Activated CD4-positive, alpha-beta T cell treated with anti-CD3 and anti-CD28 coated beads, Interleukin-2, Interleukin-4, amounts not matched to agents 100 ng/mL and 50 ng/mL, durations not matched to agents 16 hours and 8 hours (primary cell): ENCODE measurements at regions not wholly inside any gene's neighbourhood (a gene's known extent, or its start where the extent isn't known, plus 50 kb on each side); places are given as distances from the start of the nearest gene placed in this dataset.
"Not testable (repeated sequence)": the region's sequence is repeated elsewhere in the genome, so short reads cannot be mapped to it uniquely, and the experiment has no call there.

Experiments used
- DNase-seq: peaks from one replicate; pipeline ENCODE4 v3.0.0-alpha.2; 2020; ENCODE audit warnings: low spot score

DNA sequence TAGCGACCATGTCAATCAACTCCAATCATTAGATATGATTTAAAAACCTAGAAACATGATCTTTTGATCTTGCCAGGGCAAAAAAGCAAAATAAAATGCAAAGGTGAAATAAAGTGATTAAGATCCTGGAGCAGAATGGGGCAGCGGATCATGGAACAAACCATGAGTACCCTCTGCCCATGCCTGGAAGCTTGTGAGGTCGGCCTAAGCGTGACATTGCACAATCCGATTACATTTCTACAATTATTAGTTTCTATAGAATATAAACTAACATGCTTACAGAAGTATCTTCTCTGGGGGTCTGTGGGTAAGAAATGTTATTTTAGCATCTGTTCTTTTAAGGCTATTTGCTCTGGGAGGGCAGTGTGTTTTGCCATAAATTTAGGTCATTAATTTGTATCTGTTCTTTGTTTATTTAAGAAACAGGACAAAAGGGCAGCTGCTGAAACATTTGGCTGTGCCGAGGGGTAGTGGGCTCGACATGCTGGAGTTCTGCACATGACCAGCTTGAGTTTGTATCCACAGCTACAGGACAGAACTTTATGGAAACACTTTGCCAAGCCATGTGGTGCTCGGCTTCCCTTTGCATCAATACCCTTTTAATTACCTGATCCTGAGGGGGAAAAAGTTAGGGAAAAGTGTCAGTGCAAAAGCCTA lies 55.9 kb downstream of the ZBTB18 start:
- no peak for DNase-seq

DNA sequence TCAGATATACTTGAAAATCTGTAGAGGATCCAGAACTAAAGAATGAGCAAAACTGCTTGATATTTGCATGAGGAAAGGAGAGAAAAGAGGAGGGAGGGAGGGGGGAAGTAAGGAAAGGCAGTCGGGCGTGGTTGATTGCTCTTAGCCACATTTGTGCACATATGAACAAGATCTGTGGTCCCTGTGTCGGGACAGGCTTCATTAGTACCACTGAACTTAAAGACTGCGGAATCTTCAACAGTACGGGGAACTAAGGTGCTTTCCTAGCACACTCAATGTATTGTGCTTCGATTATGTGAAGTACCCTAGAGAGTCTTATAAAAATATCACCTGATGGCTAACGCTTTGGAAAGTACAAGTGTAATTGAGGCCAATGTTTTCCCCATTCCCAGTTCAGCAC lies 59.9 kb downstream of the ZBTB18 start:
- no peak for DNase-seq

DNA sequence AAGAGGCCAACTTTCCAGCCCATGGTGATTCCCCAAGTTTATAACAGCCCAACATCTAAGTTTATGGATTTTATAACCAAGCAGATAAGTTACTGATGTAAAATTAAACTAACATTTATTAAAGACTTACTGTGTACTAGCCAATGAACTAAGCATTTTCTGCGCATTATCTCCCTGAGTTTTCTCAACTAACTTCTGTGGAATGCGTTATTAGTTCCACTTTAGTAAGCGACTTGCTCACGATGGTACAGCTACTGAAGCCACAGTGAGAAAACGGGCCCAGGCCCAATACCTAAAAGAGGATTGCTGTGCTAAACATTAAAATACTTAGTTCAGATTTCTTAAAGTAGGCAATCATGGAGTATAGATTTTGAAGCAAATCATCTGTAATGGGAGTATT lies 61.0 kb downstream of the ZBTB18 start:
- DNase-seq, result no peak

DNA sequence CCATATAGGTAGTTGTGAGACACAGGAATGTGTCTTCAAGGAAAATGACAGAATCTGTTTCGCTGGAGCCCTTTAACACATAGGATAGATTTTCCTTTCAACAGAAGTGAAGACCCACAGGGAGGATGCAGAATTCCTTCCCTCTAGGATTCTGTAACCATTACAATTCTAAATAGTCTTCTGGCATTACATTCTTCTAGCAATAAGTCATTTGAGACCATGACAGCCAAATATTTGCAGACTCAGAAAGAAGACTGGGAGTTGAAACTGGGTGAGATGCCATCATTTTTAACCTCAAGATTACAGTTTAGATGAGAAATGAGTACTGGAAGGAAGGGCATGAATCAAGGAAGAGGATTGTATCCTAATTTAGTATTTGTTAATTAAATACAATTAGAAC lies 61.6 kb downstream of the ZBTB18 start:
- DNase-seq, result no peak

DNA sequence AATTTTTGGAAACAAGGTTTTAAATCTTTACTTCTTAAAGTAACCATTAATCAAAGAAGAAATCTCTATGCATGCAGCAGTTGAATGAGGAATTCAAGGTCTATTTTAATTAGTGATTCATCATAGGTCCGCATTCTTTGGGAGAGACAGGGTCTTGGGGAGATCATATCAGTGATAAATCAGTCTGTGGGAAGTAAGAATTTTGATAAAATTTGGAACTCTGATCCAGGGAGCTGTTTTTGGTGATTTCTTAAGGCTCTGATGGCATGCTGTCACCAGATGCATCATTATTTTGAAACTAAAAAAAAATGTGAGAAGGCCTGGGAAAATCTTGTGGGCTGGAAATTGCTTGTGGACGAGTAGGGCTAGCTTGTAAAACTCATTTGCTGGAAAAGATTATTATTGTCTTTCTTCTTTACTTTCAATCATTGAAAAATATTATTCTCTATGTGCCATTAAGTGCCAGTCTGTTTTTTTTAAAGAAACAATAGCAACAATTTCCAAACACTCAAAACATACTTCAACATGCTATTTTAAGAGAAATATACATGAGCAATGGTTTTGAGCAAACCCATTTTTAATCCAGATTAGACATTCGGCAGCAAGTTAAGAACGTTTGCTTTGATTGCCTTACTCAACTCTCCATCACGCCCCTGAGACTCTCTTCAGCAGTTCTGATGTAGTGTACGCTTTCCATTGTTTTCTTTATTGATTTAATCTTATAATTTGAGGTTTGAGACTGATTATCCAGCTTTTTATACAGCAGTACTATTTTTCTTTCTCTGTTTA lies 62.6 kb downstream of the ZBTB18 start:
- DNase-seq, result no peak

DNA sequence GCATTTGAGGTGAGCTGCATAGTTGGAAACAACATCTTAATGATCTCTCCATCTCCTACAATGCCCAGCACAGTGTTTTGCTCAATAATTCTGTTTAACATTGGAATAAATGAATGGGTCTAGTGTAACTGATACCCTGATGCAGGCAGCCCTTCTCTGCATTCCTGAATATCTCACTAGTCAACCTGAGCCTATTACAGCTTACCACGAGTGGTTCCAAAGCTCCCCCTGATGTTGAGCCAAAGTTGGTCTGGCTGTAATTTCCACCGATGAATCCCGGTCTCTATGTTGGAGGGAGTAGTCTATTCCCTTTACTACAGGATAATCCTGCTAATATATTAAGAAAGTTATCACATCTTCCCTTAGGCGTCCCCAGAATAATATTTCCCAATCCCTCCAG lies 63.8 kb downstream of the ZBTB18 start:
- no peak for DNase-seq

DNA sequence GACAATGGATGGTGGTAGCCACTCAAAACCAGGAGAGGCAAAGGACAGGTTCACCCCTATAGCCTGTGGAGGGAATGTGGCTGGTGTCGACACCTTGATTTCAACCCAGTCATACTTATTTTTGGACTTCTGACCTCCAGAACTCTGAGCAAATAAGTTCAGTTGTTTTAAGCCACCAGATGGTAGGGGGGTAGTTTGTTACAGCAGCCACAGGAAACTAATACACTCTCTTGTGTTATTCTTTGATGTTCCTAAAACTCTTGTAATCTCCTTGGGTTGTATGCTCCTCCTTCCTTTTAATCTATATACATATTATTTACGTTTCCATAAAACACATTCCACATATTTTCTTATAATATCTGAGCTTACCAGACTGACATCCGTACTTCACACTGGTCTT lies 65.9 kb downstream of the ZBTB18 start:
- DNase-seq, result no peak

DNA sequence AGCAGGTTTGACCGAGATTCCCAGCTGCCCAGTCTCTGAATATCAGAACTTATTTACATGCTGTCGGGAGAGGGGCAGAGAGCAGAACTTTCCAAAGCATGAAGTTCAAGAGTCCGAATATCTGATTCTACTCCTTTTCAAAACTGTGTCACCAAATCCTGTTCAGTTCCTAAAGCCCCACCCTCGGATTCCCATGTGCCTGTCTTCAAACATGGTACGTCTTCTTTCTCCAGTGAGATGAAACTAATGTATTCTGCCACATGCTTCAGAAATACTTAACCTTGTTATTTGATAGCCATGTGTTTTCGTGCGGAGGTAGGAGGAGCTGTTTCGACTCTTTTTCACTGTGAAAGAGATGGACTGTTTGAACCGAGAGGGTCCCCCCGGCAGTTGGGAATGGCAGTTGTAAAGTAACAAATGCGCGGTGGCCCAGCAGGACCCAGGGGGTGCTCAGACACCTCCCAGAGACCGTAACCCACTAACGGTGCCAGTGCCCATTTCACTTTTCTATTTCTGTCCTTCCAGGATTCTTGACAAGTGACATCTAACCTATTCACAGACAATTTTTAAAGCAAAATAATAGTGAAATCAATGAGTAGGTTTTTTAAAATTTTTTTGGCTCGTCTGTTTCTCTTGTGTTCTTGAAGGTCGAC lies 67.2 kb downstream of the ZBTB18 start:
- DNase-seq, result no peak

DNA sequence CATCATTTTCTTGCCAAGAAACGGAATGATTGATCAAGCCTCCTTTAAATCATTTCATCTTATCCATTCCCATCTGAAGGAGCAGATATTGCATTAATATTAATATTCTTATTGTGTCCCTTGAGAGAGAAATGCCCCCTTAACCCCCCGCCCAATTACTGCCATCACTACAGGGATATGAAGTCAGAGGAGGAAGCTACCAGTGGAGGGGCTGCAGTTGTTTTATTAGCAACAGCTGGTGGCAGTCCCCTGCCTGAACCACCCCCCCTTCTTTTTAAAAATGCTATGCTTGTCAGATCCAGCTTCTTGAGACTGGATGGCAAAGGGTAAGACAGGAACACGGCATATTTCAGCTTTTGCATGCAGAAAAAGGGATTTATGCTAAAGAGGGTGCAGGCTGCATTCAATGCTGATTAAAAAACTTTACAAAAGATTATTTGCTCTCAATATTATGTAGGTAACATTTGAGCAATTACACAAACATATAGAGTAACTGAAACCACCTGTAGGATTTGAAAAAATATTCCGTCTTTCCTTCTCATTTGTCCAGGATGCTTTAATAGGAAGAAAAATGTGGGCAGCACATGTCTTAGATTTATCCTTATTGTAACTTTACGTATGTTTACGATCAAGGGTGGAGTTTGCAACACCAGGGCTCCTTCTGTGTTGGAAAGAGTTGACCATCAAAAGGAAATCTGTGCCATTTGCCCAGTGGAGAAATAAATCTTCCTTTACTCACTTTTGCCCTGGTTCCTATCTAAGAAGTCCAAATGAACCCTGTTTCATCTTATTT lies 77.7 kb downstream of the ZBTB18 start:
- DNase-seq, result no peak

DNA sequence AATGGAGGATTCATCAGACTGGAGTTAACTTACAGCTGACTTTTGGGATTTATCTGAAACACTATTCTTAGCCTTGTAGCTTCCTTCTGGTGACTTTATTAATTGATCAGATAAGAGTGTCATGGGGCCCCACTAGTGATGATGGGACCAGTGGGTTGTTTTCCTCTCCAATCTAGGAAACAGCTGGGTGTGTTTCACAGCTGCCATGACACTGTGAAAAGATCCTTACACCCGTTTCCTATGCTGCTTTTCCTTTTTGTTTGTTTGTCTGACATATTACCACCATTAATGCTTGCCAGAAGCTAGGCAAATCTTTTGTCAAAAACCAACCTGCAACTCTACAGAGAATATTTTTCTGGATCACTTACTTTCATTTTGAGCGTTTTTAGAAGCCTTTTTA lies 86.2 kb downstream of the ZBTB18 start:
- DNase-seq, result no peak

DNA sequence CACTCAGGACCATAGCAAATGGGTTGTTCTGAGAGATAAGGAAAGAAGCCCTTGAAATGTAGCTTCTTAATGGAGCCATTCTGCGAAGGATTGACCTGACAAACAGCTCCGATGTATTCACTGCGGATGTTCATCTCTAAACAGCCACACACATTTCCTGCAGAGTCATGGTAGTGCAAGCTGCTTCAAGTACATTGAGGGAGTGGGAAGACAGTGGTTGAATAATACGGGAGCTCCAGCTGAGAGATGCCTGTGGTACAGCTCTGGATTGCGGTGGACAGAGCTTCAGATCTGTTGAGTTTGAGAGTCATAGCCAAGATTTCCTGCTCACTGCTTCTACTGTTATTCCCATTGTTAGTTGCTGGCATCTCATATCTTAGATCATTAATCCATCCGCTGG lies 86.6 kb downstream of the ZBTB18 start:
- no peak for DNase-seq

DNA sequence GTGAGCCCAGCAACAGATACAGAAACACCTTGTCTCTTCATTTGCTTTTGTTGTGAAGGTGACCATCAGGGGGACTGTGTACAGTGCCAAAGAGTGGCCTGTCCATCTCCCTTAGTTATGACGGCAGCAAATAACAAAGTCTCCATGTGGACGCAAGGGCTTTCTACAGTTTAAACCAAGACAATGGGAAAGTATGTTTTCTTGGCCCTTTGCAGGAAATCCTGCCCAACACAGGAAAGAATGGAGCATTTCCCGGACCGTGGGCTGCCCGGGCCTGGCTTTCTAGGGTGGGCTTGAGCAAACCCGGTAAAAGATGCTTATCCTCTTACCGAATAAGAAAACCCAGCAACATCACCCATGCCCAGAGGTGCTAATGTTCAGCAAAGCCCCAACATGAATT lies 87.3 kb downstream of the ZBTB18 start:
- no peak for DNase-seq

DNA sequence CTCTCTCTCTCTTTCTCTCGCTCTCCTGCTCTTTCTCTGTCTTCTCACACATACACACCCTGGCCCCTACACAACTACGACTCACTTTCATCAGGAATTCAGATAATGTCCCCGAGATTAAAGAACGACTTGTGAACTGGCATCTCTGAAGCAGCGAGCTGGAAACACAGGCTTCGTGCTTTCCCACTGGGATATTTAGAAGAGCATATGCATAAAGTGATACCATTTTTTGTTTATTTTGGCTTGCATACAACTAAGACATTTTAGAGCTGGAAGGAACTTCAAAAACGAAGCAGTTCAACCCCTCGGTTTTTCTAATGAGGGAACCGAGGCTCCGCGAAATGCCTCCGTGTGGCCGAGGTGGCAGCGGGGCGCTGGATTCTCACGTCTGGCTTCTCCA lies 88.6 kb downstream of the ZBTB18 start:
- DNase-seq, result no peak

DNA sequence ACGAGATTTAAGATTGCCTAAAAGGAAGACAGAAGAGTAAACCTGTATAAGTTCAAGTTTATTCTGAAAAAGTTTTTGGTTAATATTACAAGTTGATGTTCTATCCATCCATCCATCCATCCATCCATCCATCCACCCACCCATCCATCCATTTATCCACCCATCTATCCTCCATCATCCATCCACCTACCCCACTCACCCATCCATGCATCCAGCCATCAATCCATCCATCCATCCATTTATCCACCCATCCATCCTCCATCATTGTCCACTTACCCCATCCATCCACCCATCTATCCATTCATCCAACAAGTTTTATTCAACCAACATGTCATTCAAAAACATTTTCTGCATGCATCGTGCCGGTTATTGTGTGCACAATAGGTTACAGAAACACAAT lies 89.3 kb downstream of the ZBTB18 start:
- DNase-seq, result no peak

DNA sequence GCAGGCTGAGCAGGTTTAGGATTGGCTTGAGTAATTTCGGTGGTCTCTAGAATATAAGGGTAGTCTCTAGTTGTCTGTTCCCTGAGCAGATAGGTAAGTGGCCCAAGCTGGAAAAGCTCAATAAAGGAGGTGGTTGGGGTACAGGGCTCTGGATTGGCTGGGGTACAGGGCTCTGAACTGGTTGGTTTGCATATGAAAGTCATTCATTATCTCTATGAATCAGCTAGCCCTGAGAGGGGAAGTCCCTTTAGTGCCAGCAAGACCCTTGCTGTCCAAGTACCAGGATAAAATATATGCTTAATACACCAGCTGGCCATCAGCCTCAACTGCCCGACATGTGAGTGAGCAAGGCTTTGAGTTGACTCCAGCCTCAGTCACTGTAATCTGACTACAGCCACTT lies 93.0 kb downstream of the ZBTB18 start:
- DNase-seq, result no peak

DNA sequence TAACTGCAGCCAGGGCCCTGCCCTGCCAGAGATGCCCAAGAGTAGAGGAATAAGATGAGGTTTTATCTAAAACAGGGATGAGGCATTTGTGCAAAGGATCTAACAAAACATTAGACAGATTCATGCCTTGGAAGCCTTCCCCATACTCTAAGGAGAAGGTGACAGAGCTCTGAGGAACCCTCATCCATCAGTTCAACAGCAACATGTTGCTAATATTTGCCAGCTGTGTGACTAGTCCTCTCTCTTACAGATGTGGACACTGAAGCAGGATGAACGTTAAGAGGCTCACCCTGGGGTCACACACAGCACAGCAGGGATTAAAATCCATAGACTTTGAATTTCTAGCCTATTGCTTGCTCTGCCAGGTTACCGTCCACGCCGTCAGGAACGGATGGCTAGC lies 99.0 kb downstream of the ZBTB18 start:
- DNase-seq, result no peak

DNA sequence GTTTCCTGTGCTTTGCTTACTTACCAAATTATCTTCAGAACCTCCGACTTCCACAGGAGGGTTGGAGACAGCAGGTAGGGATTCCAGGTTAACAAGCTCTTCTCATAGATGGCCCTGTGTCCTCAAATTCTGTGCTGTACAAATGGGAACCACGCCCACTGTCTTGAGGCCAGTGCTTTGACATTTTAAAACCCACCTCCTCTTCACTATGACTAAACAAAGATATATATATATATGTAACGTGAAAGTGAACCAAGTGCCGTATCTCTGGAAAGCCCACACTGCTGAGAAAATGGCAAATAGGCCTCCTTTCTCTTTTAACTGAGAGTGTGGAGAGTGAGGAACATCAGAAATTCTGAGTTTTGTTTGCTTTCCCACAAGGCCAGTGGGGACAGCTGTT lies 99.6 kb downstream of the ZBTB18 start:
- no peak for DNase-seq

DNA sequence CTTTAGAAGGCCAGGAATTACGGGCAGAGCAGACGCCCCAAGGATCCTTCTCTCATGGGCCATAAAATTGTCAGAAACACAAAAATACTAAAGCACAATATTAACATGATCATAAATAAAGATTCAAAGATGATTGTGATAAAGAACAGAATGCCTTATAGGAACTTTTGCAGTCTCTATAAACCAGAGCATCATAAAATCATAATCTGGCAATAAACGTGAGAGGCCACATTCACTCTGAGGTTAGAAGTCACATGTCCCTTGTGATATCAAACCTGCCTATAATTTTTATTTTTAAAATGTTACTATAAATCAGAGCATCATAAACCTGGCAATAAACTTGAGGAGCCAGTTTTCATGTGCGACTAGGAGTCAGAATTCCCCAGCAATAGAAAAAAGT lies 100.5 kb downstream of the ZBTB18 start:
- DNase-seq, result no peak

DNA sequence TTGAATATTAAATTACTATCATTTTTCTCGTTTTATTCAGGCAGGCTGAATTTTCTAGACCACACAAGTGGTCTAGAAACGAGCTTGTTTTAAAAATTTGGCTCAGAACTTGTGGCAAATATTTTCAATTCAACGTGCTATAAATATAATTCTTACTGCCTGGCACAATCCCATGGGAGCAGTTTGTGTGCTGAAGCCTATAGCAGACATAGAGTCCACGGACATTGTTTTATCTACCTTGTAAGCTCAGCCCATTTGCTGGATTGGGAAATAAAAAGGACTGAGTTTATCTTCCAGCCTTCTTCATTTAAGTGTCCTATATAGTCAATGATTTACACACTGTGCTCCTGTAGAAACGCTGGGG lies 103.4 kb downstream of the ZBTB18 start:
- DNase-seq, result no peak

DNA sequence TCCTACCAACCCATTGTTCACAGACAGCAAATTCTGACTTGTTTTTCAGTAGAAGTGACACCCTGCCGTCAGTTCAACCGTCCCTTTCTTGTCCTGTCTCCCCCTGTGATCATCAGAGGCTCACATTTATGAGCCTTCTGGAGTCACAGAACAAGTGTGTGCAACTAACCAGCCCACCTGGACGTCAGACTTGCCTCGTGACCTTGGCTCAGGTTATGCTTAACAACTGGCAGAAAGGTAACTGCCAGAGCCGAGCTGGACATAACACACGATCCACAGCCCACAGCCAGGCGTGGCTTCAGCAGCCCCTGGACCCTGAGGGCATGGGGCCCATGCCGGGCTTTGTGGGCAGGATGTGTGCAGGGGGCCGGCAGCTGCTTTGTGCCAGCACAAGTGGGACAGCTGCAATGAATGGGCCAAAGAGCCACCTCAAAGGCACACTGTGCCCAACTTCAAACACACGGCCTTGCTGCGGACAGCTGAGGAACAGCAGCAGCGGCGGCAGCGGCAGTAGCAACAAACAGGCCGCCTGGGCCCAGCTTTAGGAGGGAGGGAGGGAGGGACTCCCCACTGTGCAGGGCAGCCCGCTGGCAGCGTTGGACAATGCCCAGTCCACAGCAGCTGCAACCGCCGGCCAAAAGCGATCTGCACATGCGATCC lies 103.9 kb downstream of the ZBTB18 start:
- DNase-seq, result no peak

DNA sequence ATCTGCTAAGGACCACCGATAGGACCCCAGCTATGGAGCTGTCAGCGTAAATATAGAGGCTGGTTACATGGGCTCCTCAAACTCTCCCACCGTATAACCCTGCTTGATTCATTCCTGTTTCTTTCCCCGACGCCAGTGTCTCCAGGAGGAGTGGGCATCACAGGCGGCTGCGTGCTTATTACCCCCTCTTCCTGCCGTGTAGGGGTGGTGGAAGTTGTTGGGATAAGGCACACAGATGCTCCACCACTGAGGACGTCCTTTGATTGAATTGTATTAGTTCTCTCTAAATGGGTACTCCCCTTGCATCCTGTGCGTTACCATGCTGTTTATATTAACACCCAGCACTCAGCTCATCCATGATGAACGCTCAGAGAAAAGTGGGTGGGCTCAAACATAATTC lies 104.6 kb downstream of the ZBTB18 start:
- no peak for DNase-seq

DNA sequence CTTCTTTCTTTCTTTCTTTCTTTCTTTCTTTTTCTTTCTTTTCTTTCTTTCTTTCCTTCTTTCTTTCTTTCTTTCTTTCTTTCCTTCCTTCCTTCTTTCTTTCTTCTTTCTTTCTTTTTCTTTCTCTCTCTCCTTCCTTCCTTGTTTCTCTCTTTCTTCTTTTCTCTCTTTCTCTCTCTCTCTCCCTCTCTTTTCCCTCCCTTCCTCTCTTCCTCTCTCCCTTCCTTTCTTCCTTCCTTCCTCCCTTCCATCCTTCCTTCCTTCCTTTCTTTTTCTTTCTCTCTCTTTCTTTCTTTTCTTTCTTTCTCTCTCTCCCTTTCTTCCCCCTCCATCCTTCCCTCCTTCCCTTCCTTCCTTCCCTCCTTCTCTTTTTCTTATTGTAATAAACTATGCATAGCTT lies 105.5 kb downstream of the ZBTB18 start:
- DNase-seq, result not testable (repeated sequence)
